ENCODE measurements at regions not wholly inside any gene's neighbourhood (a gene's known extent, or its start where the extent isn't known, plus 50 kb on each side); places are given as distances from the start of the nearest gene placed in this dataset.

GRCh38 chr10:56269181-56269580, 91.9 kb downstream of the ZWINT start:
- TF ChIP-seq, protein P1, sequence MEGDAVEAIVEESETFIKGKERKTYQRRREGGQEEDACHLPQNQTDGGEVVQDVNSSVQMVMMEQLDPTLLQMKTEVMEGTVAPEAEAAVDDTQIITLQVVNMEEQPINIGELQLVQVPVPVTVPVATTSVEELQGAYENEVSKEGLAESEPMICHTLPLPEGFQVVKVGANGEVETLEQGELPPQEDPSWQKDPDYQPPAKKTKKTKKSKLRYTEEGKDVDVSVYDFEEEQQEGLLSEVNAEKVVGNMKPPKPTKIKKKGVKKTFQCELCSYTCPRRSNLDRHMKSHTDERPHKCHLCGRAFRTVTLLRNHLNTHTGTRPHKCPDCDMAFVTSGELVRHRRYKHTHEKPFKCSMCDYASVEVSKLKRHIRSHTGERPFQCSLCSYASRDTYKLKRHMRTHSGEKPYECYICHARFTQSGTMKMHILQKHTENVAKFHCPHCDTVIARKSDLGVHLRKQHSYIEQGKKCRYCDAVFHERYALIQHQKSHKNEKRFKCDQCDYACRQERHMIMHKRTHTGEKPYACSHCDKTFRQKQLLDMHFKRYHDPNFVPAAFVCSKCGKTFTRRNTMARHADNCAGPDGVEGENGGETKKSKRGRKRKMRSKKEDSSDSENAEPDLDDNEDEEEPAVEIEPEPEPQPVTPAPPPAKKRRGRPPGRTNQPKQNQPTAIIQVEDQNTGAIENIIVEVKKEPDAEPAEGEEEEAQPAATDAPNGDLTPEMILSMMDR (IDR thresholded peaks at IDR 0.05), result no peak
- TF ChIP-seq POLR2A (IDR thresholded peaks at IDR 0.05), result no peak

Data from uterus (tissue), 2 donors.